ENCODE measurements at regions not wholly inside any gene's neighbourhood (a gene's known extent, or its start where the extent isn't known, plus 50 kb on each side); places are given as distances from the start of the nearest gene placed in this dataset.

GRCh38 chr10:71045204-71045809, 156.9 kb upstream of the PCBD1 start:
- DNase-seq (ENCODE audit: low read depth): no peak

GRCh38 chr10:71045936-71046335, 157.6 kb upstream of the PCBD1 start:
- DNase-seq (ENCODE audit: low read depth): no peak

- no peak for DNase-seq (ENCODE audit: low read depth)
These were observed 158.4 kb upstream of the PCBD1 start for GRCh38 chr10:71046747-71047146.

- no peak for DNase-seq (ENCODE audit: low read depth)
These were observed 160.7 kb upstream of the PCBD1 start for GRCh38 chr10:71048971-71049615.

GRCh38 chr10:71049994-71050393, 161.6 kb upstream of the PCBD1 start:
- DNase-seq (ENCODE audit: low read depth): no peak

- no peak for DNase-seq (ENCODE audit: low read depth)
These were observed 160.2 kb upstream of the UNC5B start for GRCh38 chr10:71052076-71052660.

GRCh38 chr10:71052708-71053107, 159.7 kb upstream of the UNC5B start:
- DNase-seq (ENCODE audit: low read depth): no peak

GRCh38 chr10:71053169-71053895, 159.0 kb upstream of the UNC5B start:
- no peak for DNase-seq (ENCODE audit: low read depth)

- no peak for DNase-seq (ENCODE audit: low read depth)
These were observed 154.1 kb upstream of the UNC5B start for GRCh38 chr10:71058308-71058707.

- peak; percentile 31 for DNase-seq (ENCODE audit: low read depth)
These were observed 153.1 kb upstream of the UNC5B start for GRCh38 chr10:71059054-71059818.

GRCh38 chr10:71059943-71060342, 152.4 kb upstream of the UNC5B start:
- no peak for DNase-seq (ENCODE audit: low read depth)

- no peak for DNase-seq (ENCODE audit: low read depth)
These were observed 151.6 kb upstream of the UNC5B start for GRCh38 chr10:71060476-71061426.

- no peak for DNase-seq (ENCODE audit: low read depth)
These were observed 150.9 kb upstream of the UNC5B start for GRCh38 chr10:71061472-71061871.

GRCh38 chr10:71062156-71062555, 150.2 kb upstream of the UNC5B start:
- no peak for DNase-seq (ENCODE audit: low read depth)

GRCh38 chr10:71063401-71063800, 149.0 kb upstream of the UNC5B start:
- DNase-seq (ENCODE audit: low read depth): no peak

- no peak for DNase-seq (ENCODE audit: low read depth)
These were observed 147.8 kb upstream of the UNC5B start for GRCh38 chr10:71064413-71065118.

GRCh38 chr10:71065659-71066058, 146.7 kb upstream of the UNC5B start:
- DNase-seq (ENCODE audit: low read depth): no peak

GRCh38 chr10:71066600-71066999, 145.8 kb upstream of the UNC5B start:
- no peak for DNase-seq (ENCODE audit: low read depth)

GRCh38 chr10:71067098-71067740, 145.2 kb upstream of the UNC5B start:
- DNase-seq (ENCODE audit: low read depth): no peak

- DNase-seq (ENCODE audit: low read depth): peak; percentile 23
These were observed 143.5 kb upstream of the UNC5B start for GRCh38 chr10:71068861-71069271.
